HepG2 (cell line): ENCODE measurements at regions not wholly inside any gene's neighbourhood (a gene's known extent, or its start where the extent isn't known, plus 50 kb on each side); places are given as distances from the start of the nearest gene placed in this dataset.

Experiments used
- ATAC-seq: fragments of 200-7000 bp; cut with Tn5 transposase; 3 replicates; pipeline ENCODE4 v1.9.1; 2020; ENCODE audit warnings: mild to moderate bottlenecking, moderate library complexity
- BruUV-seq: library from RNA; stranded (reverse); fragments of 400-500 nt; replicated peaks from 2 replicates; lab custom pipeline; 2021; lab: Mats Ljungman, UMichigan
- CTCF ChIA-PET: fragments of 300-600 bp; formaldehyde crosslinking; extraction: SDS; loops from one replicate; lab custom pipeline; 2021; ENCODE audit warnings: low total read pairs, inconsistent platforms, low intra/inter-chr PET ratio; lab: Yijun Ruan, JAX
- POLR2A ChIA-PET: fragments of 350-600 bp; sonication (Branson Sonifier 250); formaldehyde crosslinking; loops from one replicate; lab custom pipeline; 2020; ENCODE audit warnings: antibody characterized with exemption, inconsistent platforms; lab: Yijun Ruan, JAX
- DNase-seq: peaks from one replicate; pipeline ENCODE4 v3.0.0-alpha.2; 2015; ENCODE audit warnings: low spot score
- FAIRE-seq: peaks from 3 replicates; lab custom pipeline; 2011; peaks lifted over from hg19 to GRCh38; lab: Jason Lieb, UNC
- H2AFZ ChIP-seq: one replicate; pipeline ENCODE4 v1.6.1; 2011; ENCODE audit warnings: low read length, inconsistent platforms
- H3K27ac ChIP-seq: fragments of 300-600 bp; 3 replicates; pipeline ENCODE4 v1.8.0; 2011; ENCODE audit warnings: mixed run types, mild to moderate bottlenecking, mixed read lengths, low read length, inconsistent platforms; ENCODE audit not compliant: insufficient read depth; ENCODE audit errors: extremely low read length
- H3K27me3 ChIP-seq, 2 experiments: fragments of 200-600 bp in 1 of 2; 2 replicates in 1 of 2; 3 replicates in 1 of 2; pipeline versions ENCODE4 v1.6.0 to v1.8.0; 2011; ENCODE audit warnings: low read length in 2 of 2, mild to moderate bottlenecking in 2 of 2, moderate library complexity in 2 of 2, inconsistent platforms in 1 of 2; ENCODE audit not compliant: insufficient read depth in 2 of 2, control insufficient read depth in 1 of 2
- H3K36me3 ChIP-seq, 2 experiments: fragments of 200-600 bp in 1 of 2; replicated peaks in 1 of 2; 2 replicates in 1 of 2; 3 replicates in 1 of 2; pipeline versions ENCODE4 v1.5.1 to v1.8.0; 2011; ENCODE audit warnings: low read length in 2 of 2, inconsistent platforms in 1 of 2; ENCODE audit not compliant: insufficient read depth in 2 of 2, control insufficient read depth in 1 of 2
- H3K4me1 ChIP-seq: 2 replicates; pipeline ENCODE4 v1.5.1; 2012; ENCODE audit warnings: low read length, inconsistent platforms; ENCODE audit not compliant: insufficient read depth
- H3K4me2 ChIP-seq: 2 replicates; pipeline ENCODE4 v1.6.0; 2011; ENCODE audit warnings: low read depth, low read length, inconsistent platforms
- H3K4me3 ChIP-seq, 3 experiments: fragments of 200-600 bp in 1 of 3; sonication (generic), shearing (Covaris generic) in 1 of 3; replicated peaks in 1 of 3; 2 replicates each; pipeline ENCODE4 v1.5.1; 2011 to 2016; ENCODE audit warnings: low read length in 3 of 3, inconsistent platforms in 2 of 3, low read depth in 2 of 3, mild to moderate bottlenecking in 2 of 3, control low read depth in 1 of 3, mixed read lengths in 1 of 3; ENCODE audit not compliant: insufficient read depth in 1 of 3
- H3K79me2 ChIP-seq: one replicate; pipeline ENCODE4 v1.6.1; 2011; ENCODE audit warnings: low read length, inconsistent platforms; ENCODE audit not compliant: insufficient read depth
- H3K9ac ChIP-seq: 2 replicates; pipeline ENCODE4 v1.6.0; 2011; ENCODE audit warnings: mild to moderate bottlenecking, low read depth, low read length, inconsistent platforms; ENCODE audit not compliant: insufficient read depth
- H3K9me3 ChIP-seq: 2 replicates; pipeline ENCODE4 v1.5.1; 2012; ENCODE audit warnings: mild to moderate bottlenecking, low read length
- H4K20me1 ChIP-seq: 2 replicates; pipeline ENCODE4 v1.6.0; 2011; ENCODE audit warnings: inconsistent platforms, mild to moderate bottlenecking, low read length, moderate library complexity; ENCODE audit not compliant: insufficient read depth
- DR1 ChIP-seq: sonication (generic); formaldehyde crosslinking; IDR thresholded peaks from 2 replicates; pipeline ENCODE4 v1.8.0; 2021; ENCODE audit warnings: mild to moderate bottlenecking, missing genetic modification reagents, inconsistent platforms
- GRHL1 ChIP-seq: sonication (generic); formaldehyde crosslinking; conservative IDR thresholded peaks from 2 replicates; pipeline ENCODE4 v1.8.0; 2022; ENCODE audit warnings: missing genetic modification reagents
- JARID2 ChIP-seq: sonication (generic); formaldehyde crosslinking; IDR thresholded peaks from 2 replicates; pipeline ENCODE4 v1.8.1; 2023; ENCODE audit warnings: missing genetic modification reagents, inconsistent platforms; ENCODE audit not compliant: insufficient replicate concordance
- KMT2B ChIP-seq: IDR thresholded peaks from 2 replicates; pipeline ENCODE4 v1.6.1; 2016; ENCODE audit warnings: missing genetic modification reagents, missing compliant biosample characterization
- MYPOP ChIP-seq: sonication (generic); formaldehyde crosslinking; IDR thresholded peaks from 2 replicates; pipeline ENCODE4 v1.8.1; 2023; ENCODE audit warnings: mild to moderate bottlenecking, moderate library complexity, missing genetic modification reagents
- NCOA1 ChIP-seq: sonication (generic); formaldehyde crosslinking; IDR thresholded peaks from 2 replicates; pipeline ENCODE4 v1.9.0; 2021; ENCODE audit warnings: missing genetic modification reagents
- SALL1 ChIP-seq: sonication (generic); formaldehyde crosslinking; IDR thresholded peaks from 2 replicates; pipeline ENCODE4 v1.8.0; 2022; ENCODE audit warnings: mild to moderate bottlenecking, missing genetic modification reagents
- TAF15 ChIP-seq: fragments of 200-400 bp; formaldehyde crosslinking; IDR thresholded peaks from one replicate; pipeline ENCODE4 v1.6.1; 2018; ENCODE audit warnings: mild to moderate bottlenecking, low read depth, low read length; ENCODE audit not compliant: poor library complexity, severe bottlenecking
- U2AF1 ChIP-seq: fragments of 200-400 bp; formaldehyde crosslinking; optimal IDR thresholded peaks from 2 replicates; pipeline ENCODE3; 2017; ENCODE audit warnings: mild to moderate bottlenecking, low read depth, low read length
- ZBTB21 ChIP-seq: sonication (generic); formaldehyde crosslinking; IDR thresholded peaks from 2 replicates; pipeline ENCODE4 v1.4.0; 2020; ENCODE audit warnings: missing genetic modification reagents
- ZNF124 ChIP-seq: sonication (generic); formaldehyde crosslinking; IDR thresholded peaks from 2 replicates; pipeline ENCODE4 v1.4.0; 2020; ENCODE audit warnings: missing genetic modification reagents
- ZUFSP ChIP-seq: sonication (generic); formaldehyde crosslinking; IDR thresholded peaks from 2 replicates; pipeline ENCODE4 v1.9.0; 2021; ENCODE audit warnings: missing genetic modification reagents, mild to moderate bottlenecking, borderline replicate concordance
- WGBS: methylation state at CpG from one replicate; pipeline ENCODE4 v1.1.6; 2017; ENCODE audit warnings: low lambda C conversion rate; 5-methylcytosine and 5-hydroxymethylcytosine counted together
- in situ Hi-C: cut with HindIII; loops from 2 replicates; pipeline ENCODE4 v1.10.0; 2017; ENCODE audit warnings: low pct_unique_long_range_greater_than_20kb; ENCODE audit not compliant: extremely low pct_ligation_motif_present
- intact Hi-C: fragments of 100-400 bp; cut with micrococcal nuclease; formaldehyde crosslinking; loops from one replicate; pipeline ENCODE4 v1.10.0; 2022; ENCODE audit not compliant: unreplicated experiment

GRCh38 chr5:142259758-142260157 lies 65.1 kb downstream of the SPRY4 start:
- no TSS peak for BruUV-seq
- Histone ChIP-seq H2AFZ (no peak overlapping the region), H4K20me1 (no peaks in the 10 kb centered on the region), H3K4me1 (peaks cover 15% of the 10 kb centered on the region), H3K4me3 (no peak overlapping the region), H3K9ac (no peak overlapping the region), H3K4me2 (no peak overlapping the region), H3K27ac (no peak overlapping the region), H3K27me3 (0 out of 5 replicates have a peak, but pooled peaks cover 0 to 4% of the 10 kb centered on the region in 2 experiments), H3K79me2 (no peaks in the 10 kb centered on the region), H3K36me3 (no peaks in the 10 kb centered on the region), H3K9me3 (no peaks in the 10 kb centered on the region)
- 0 out of 3 replicates have a peak, but pooled peaks have one; percentile 40 for ATAC-seq
- in situ Hi-C loops, result no loop called here
- DNase-seq, result no peak
- intact Hi-C loops, result no loop called here
- FAIRE-seq, result no peak
- CTCF ChIA-PET, result no interaction called here
- POLR2A ChIA-PET, result interaction anchor here (0.5 kb wide), 1 partner anchor 1863 kb away, joined by 3 read pairs; no protein-coding TSS in a partner anchor
- no peak for TF ChIP-seq SALL1
- TF ChIP-seq TAF15, result no peak
- TF ChIP-seq ZBTB21 (CRISPR knock-in tag), result no peak
- no peak for TF ChIP-seq ZUFSP (CRISPR knock-in tag)
- TF ChIP-seq MYPOP (CRISPR knock-in tag), result no peak
- TF ChIP-seq NCOA1, result no peak
- no peak for TF ChIP-seq U2AF1
- no peak for TF ChIP-seq JARID2 (CRISPR knock-in tag)
- no peak for TF ChIP-seq KMT2B (CRISPR knock-in tag)
- TF ChIP-seq DR1 (CRISPR knock-in tag), result no peak
- TF ChIP-seq ZNF124 (CRISPR knock-in tag), result no peak
- TF ChIP-seq GRHL1 (CRISPR knock-in tag), result no peak
- WGBS, result 16% methylated on average over 3 of the region's 3 CpGs
